SK-N-SH treated with all-trans-retinoic acid at 6 μM for 48 hours (cell line): ENCODE measurements at regions not wholly inside any gene's neighbourhood (a gene's known extent, or its start where the extent isn't known, plus 50 kb on each side); places are given as distances from the start of the nearest gene placed in this dataset.

Source experiments
- ISL1 ChIP-seq: fragments of 250-450 bp; sonication (Bioruptor Pico); IDR thresholded peaks from 2 replicates; pipeline ENCODE4 v2.1.2; 2022; ENCODE audit warnings: mild to moderate bottlenecking, moderate library complexity
- OSR1 ChIP-seq: fragments of 250-450 bp; sonication (Bioruptor Pico); IDR thresholded peaks from 2 replicates; pipeline ENCODE4 v1.8.0; 2022; ENCODE audit warnings: moderate library complexity, mild to moderate bottlenecking, inconsistent platforms
- PPARA ChIP-seq: fragments of 250-450 bp; sonication (Bioruptor Pico); IDR thresholded peaks from 2 replicates; pipeline ENCODE4 v1.5.0; 2020; ENCODE audit warnings: mild to moderate bottlenecking, borderline replicate concordance
- TOX ChIP-seq: fragments of 250-450 bp; sonication (Bioruptor Pico); IDR thresholded peaks from 2 replicates; pipeline ENCODE4 v1.8.0; 2021; ENCODE audit warnings: mild to moderate bottlenecking, moderate library complexity, borderline replicate concordance
- ZFP3 ChIP-seq: fragments of 250-450 bp; sonication (Bioruptor Pico); IDR thresholded peaks from 2 replicates; pipeline ENCODE4 v1.5.0; 2020; ENCODE audit warnings: mild to moderate bottlenecking, moderate library complexity
- ZFP30 ChIP-seq: fragments of 450-650 bp; formaldehyde crosslinking; IDR thresholded peaks from 2 replicates; pipeline ENCODE4 v1.5.0; 2022; ENCODE audit warnings: mild to moderate bottlenecking, moderate library complexity
- ZNF8 ChIP-seq: fragments of 450-650 bp; formaldehyde crosslinking; IDR thresholded peaks from 2 replicates; pipeline ENCODE4 v1.5.0; 2020; ENCODE audit warnings: mild to moderate bottlenecking, moderate library complexity
- TF ChIP-seq, protein P1 (sequence below): fragments of 250-450 bp; sonication (Bioruptor Pico); IDR thresholded peaks from 2 replicates; pipeline ENCODE4 v1.8.0; 2020; ENCODE audit warnings: mild to moderate bottlenecking, moderate library complexity, borderline replicate concordance
- TF ChIP-seq, protein P2 (sequence below): fragments of 250-450 bp; sonication (Bioruptor Pico); IDR thresholded peaks from 2 replicates; pipeline ENCODE4 v1.8.0; 2021; ENCODE audit warnings: low read depth, mild to moderate bottlenecking, moderate library complexity, borderline replicate concordance
- TF ChIP-seq, protein P3 (sequence below): fragments of 250-450 bp; sonication (Bioruptor Pico); IDR thresholded peaks from 2 replicates; pipeline ENCODE4 v1.5.1; 2020; ENCODE audit warnings: low read depth, mild to moderate bottlenecking, moderate library complexity

DNA sequence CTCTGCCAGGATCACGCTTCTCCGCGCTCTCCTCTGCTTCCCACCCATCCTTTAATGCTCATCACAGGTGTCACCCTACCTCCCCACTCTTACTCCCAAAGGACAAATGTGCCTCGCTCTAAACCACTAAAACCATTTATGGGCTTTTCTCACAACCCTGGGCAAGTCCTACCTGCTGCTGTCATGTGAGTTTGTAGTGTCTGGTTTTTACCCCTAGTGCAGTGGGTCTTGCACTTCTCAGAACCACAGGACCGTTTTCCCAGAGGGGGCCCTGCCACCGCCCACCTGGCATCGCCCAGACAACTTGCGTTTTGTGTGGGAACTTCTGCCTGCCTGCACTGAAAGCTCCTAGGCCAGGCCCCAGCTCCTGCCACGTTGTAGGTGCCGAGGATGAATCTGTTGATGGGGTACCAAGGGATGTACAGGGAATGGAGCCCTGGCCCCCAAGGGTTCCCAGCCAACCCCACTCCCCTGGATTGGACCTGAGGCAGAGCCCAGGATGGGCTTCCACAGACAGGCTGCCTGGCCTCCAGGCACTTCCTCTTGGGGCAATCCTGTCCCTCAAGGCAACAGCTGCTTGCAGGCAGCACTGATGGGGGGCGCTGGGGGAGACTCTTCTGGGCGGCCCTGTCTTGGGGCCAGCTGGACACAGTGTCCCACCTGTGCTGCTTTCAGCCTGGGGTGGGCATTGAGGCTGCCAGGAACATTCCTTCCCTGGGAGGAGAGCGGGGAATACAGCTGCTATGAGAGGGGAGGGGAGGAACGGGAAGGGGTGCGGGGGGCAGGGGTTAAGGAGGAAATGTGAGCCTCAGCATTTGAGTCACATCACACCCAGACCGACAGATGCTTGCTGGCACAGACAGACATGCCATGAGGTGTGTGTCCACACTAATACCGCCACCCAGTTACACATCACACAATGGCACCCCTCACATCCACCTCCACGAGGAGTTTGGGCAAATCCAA lies 176.3 kb downstream of the ZFP36L2 start:
- TF ChIP-seq PPARA (CRISPR knock-in tag) (no peak), ZNF8 (CRISPR knock-in tag) (no peak), OSR1 (CRISPR knock-in tag) (no peak), ZFP3 (no peak), ISL1 (CRISPR knock-in tag) (no peak), TOX (CRISPR knock-in tag) (no peak), ZFP30 (CRISPR knock-in tag) (no peak)
- TF ChIP-seq, protein P1, sequence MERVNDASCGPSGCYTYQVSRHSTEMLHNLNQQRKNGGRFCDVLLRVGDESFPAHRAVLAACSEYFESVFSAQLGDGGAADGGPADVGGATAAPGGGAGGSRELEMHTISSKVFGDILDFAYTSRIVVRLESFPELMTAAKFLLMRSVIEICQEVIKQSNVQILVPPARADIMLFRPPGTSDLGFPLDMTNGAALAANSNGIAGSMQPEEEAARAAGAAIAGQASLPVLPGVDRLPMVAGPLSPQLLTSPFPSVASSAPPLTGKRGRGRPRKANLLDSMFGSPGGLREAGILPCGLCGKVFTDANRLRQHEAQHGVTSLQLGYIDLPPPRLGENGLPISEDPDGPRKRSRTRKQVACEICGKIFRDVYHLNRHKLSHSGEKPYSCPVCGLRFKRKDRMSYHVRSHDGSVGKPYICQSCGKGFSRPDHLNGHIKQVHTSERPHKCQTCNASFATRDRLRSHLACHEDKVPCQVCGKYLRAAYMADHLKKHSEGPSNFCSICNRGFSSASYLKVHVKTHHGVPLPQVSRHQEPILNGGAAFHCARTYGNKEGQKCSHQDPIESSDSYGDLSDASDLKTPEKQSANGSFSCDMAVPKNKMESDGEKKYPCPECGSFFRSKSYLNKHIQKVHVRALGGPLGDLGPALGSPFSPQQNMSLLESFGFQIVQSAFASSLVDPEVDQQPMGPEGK (CRISPR knock-in tag): no peak
- TF ChIP-seq, protein P2, sequence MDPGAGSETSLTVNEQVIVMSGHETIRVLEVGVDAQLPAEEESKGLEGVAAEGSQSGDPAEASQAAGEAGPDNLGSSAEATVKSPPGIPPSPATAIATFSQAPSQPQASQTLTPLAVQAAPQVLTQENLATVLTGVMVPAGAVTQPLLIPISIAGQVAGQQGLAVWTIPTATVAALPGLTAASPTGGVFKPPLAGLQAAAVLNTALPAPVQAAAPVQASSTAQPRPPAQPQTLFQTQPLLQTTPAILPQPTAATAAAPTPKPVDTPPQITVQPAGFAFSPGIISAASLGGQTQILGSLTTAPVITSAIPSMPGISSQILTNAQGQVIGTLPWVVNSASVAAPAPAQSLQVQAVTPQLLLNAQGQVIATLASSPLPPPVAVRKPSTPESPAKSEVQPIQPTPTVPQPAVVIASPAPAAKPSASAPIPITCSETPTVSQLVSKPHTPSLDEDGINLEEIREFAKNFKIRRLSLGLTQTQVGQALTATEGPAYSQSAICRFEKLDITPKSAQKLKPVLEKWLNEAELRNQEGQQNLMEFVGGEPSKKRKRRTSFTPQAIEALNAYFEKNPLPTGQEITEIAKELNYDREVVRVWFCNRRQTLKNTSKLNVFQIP (CRISPR knock-in tag): no peak
- TF ChIP-seq, protein P3, sequence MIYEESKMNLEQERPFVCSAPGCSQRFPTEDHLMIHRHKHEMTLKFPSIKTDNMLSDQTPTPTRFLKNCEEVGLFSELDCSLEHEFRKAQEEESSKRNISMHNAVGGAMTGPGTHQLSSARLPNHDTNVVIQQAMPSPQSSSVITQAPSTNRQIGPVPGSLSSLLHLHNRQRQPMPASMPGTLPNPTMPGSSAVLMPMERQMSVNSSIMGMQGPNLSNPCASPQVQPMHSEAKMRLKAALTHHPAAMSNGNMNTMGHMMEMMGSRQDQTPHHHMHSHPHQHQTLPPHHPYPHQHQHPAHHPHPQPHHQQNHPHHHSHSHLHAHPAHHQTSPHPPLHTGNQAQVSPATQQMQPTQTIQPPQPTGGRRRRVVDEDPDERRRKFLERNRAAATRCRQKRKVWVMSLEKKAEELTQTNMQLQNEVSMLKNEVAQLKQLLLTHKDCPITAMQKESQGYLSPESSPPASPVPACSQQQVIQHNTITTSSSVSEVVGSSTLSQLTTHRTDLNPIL: no peak
